Mammary epithelial cell (primary cell): ENCODE measurements at regions not wholly inside any gene's neighbourhood (a gene's known extent, or its start where the extent isn't known, plus 50 kb on each side); places are given as distances from the start of the nearest gene placed in this dataset.

Experiments
- CTCF ChIP-seq, 2 donors: IDR thresholded peaks in 1 of 2; conservative IDR thresholded peaks in 1 of 2; 2 replicates each; pipeline ENCODE4 v1.5.1; 2011 to 2012; ENCODE audit warnings: inconsistent platforms in 2 of 2, low read length in 2 of 2, mild to moderate bottlenecking in 2 of 2, control low read depth in 1 of 2, low read depth in 1 of 2; ENCODE audit not compliant: insufficient read depth in 1 of 2; ENCODE audit errors: extremely low read depth in 1 of 2
- EZH2 ChIP-seq: IDR thresholded peaks from 2 replicates; pipeline ENCODE4 v1.6.1; 2012; ENCODE audit warnings: low read length, inconsistent platforms, borderline replicate concordance

GRCh38 chr2:78768016-78768415 is 257.5 kb upstream of the REG3G start:
- TF ChIP-seq EZH2, result no peak
- TF ChIP-seq CTCF (conservative IDR thresholded peaks at IDR 0.05 in 1 of 2, IDR thresholded peaks at IDR 0.05 in 1 of 2; ENCODE audit: extremely low read depth in 1 of 2, insufficient read depth in 1 of 2, low read depth in 1 of 2, low read length in 2 of 2), result no peak
